GOT3 (cell line): ENCODE measurements at regions not wholly inside any gene's neighbourhood (a gene's known extent, or its start where the extent isn't known, plus 50 kb on each side); places are given as distances from the start of the nearest gene placed in this dataset.
"Not testable (repeated sequence)": the region's sequence is repeated elsewhere in the genome, so short reads cannot be mapped to it uniquely, and the experiment has no call there.

Experiments used
- DNase-seq: peaks from one replicate; lab custom pipeline; 2025; ENCODE audit warnings: mixed read lengths; lab: John Stamatoyannopoulos, UW

GRCh38 chr3:118067439-118067838 lies 967.2 kb downstream of the IGSF11 start:
- no peak for DNase-seq

- DNase-seq, result no peak
Measured at GRCh38 chr3:118075873-118076272, 958.8 kb downstream of the IGSF11 start.

- DNase-seq, result no peak
Measured at GRCh38 chr3:118077332-118077731, 957.3 kb downstream of the IGSF11 start.

GRCh38 chr3:118080889-118081288 lies 953.8 kb downstream of the IGSF11 start:
- no peak for DNase-seq

GRCh38 chr3:118088696-118089095 lies 946.0 kb downstream of the IGSF11 start:
- no peak for DNase-seq

- DNase-seq, result no peak
Measured at GRCh38 chr3:118089563-118089962, 945.1 kb downstream of the IGSF11 start.

- no peak for DNase-seq
Measured at GRCh38 chr3:118097226-118097625, 937.4 kb downstream of the IGSF11 start.

- no peak for DNase-seq
Measured at GRCh38 chr3:118097660-118098059, 937.0 kb downstream of the IGSF11 start.

- no peak for DNase-seq
Measured at GRCh38 chr3:118098827-118099226, 935.8 kb downstream of the IGSF11 start.

GRCh38 chr3:118101891-118102290 lies 932.8 kb downstream of the IGSF11 start:
- DNase-seq, result no peak

GRCh38 chr3:118102737-118103136 lies 931.9 kb downstream of the IGSF11 start:
- no peak for DNase-seq

GRCh38 chr3:118108201-118108600 lies 926.4 kb downstream of the IGSF11 start:
- DNase-seq, result no peak

GRCh38 chr3:118108769-118109168 lies 925.9 kb downstream of the IGSF11 start:
- no peak for DNase-seq

- no peak for DNase-seq
Measured at GRCh38 chr3:118110211-118110610, 924.4 kb downstream of the IGSF11 start.

GRCh38 chr3:118116991-118117390 lies 917.7 kb downstream of the IGSF11 start:
- no peak for DNase-seq

GRCh38 chr3:118126751-118127150 lies 907.9 kb downstream of the IGSF11 start:
- DNase-seq, result no peak

- DNase-seq, result no peak
Measured at GRCh38 chr3:118127992-118128391, 906.7 kb downstream of the IGSF11 start.

GRCh38 chr3:118128886-118129285 lies 905.8 kb downstream of the IGSF11 start:
- DNase-seq, result no peak

- DNase-seq, result no peak
Measured at GRCh38 chr3:118137778-118138177, 896.9 kb downstream of the IGSF11 start.

- DNase-seq, result no peak
Measured at GRCh38 chr3:118144919-118145318, 889.7 kb downstream of the IGSF11 start.

GRCh38 chr3:118146658-118147375 lies 887.8 kb downstream of the IGSF11 start:
- no peak for DNase-seq

- no peak for DNase-seq
Measured at GRCh38 chr3:118151164-118151563, 883.5 kb downstream of the IGSF11 start.

GRCh38 chr3:118162627-118163588 lies 871.7 kb downstream of the IGSF11 start:
- DNase-seq, result not testable (repeated sequence)
